ENCODE measurements at regions not wholly inside any gene's neighbourhood (a gene's known extent, or its start where the extent isn't known, plus 50 kb on each side); places are given as distances from the start of the nearest gene placed in this dataset.

DNA sequence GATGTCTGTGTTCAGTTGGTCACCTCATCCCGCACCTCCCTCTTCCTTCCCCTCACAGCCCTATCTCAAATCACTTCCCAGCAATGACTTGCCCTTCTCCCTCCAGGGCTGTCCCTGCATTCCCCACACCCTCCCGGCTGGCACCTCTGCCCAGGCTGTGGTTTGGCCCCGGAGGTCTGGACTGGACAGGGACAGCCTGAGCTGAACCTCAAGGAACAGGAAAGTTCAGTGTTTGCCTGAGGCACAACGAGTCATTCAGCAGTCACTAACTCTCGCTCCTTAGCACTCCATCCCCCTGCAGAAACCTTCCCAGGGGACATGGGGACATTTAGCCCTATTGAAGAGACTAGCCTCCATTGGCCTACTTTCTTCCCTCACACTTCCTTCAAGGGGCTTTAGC is 58.3 kb upstream of the MAP3K1 start:
- ChIA-PET POLR2A (interaction anchor here (0.6 kb wide), 1 partner anchor 21 kb away, joined by 3 read pairs; no protein-coding TSS in a partner anchor), CTCF (ENCODE audit: low intra/inter-chr PET ratio) (no interaction called here)
- in situ Hi-C loops (cut with MboI), result no loop called here

More for the DNA sequence above, 58.3 kb upstream of the MAP3K1 start:
- Histone ChIP-seq H3K79me2 (ENCODE audit: control insufficient read depth, insufficient read depth, low read length) (no peaks in the 10 kb centered on the region), H3K4me2 (ENCODE audit: insufficient read depth, low read length) (no peak overlapping the region), H3K9me3 (replicated peaks; ENCODE audit: control insufficient read depth, insufficient read depth, low read depth, low read length) (no peaks in the 10 kb centered on the region; the same call in 1 of the 2 replicates), H3K27me3 (ENCODE audit: control insufficient read depth in 2 of 2, insufficient read depth in 2 of 2, low read length in 2 of 2) (no peaks in the 10 kb centered on the region; a peak in 1 of 5 replicates), H3K27ac (ENCODE audit: extremely low read depth, low read depth, low read length) (no peak overlapping the region), H2AFZ (ENCODE audit: low read depth, low read length) (no peak overlapping the region), H3K4me1 (replicated peaks in 1 of 2; ENCODE audit: control insufficient read depth in 2 of 2, insufficient read depth in 2 of 2, low read length in 2 of 2) (peaks cover 0 to 7% of the 10 kb centered on the region in 2 experiments; a peak in 2 of 5 replicates), H4K20me1 (replicated peaks; ENCODE audit: control insufficient read depth, insufficient read depth, low read length) (no peaks in the 10 kb centered on the region), H3K9me1 (ENCODE audit: control insufficient read depth, insufficient read depth, low read length) (no peaks in the 10 kb centered on the region), H3K9ac (ENCODE audit: insufficient read depth in 1 of 2, low read depth in 2 of 2, low read length in 2 of 2) (no peak overlapping the region; a peak in 1 of 4 replicates), H3K36me3 (ENCODE audit: control insufficient read depth, insufficient read depth, low read length) (no peaks in the 10 kb centered on the region), H3K4me3 (no peak overlapping the region)
- no TSS peak for BruUV-seq (replicated peaks)
- 12% methylated on average over 5 of the region's 5 CpGs for WGBS (ENCODE audit: insufficient coverage, low coverage, missing lambda C conversion rate)
- DNase-seq (ENCODE audit: extremely low read depth in 1 of 4, low spot score in 3 of 4) (no peak), ATAC-seq (no peak; the same call in 2 of the 3 replicates), FAIRE-seq (no peak)
- intact Hi-C loops (cut with micrococcal nuclease), result no loop called here
- TF ChIP-seq MCM2 (IDR thresholded peaks at IDR 0.05; ENCODE audit: low read depth) (no peak), GTF2B (IDR thresholded peaks at IDR 0.05; ENCODE audit: extremely low read depth, insufficient read length) (no peak), ZBTB11 (CRISPR knock-in tag; IDR thresholded peaks at IDR 0.05) (no peak)

Data from K562 (cell line).